Hematopoietic multipotent progenitor cell treated with erythropoietin and hydrocortisone succinate and interleukin-3 and kit ligand, for 8 days (in vitro differentiated cells): ENCODE measurements at regions not wholly inside any gene's neighbourhood (a gene's known extent, or its start where the extent isn't known, plus 50 kb on each side); places are given as distances from the start of the nearest gene placed in this dataset.
"Not testable (repeated sequence)": the region's sequence is repeated elsewhere in the genome, so short reads cannot be mapped to it uniquely, and the experiment has no call there.

Experiments
- DNase-seq: peaks from one replicate; pipeline ENCODE4 v3.0.0-alpha.2; 2015

DNA sequence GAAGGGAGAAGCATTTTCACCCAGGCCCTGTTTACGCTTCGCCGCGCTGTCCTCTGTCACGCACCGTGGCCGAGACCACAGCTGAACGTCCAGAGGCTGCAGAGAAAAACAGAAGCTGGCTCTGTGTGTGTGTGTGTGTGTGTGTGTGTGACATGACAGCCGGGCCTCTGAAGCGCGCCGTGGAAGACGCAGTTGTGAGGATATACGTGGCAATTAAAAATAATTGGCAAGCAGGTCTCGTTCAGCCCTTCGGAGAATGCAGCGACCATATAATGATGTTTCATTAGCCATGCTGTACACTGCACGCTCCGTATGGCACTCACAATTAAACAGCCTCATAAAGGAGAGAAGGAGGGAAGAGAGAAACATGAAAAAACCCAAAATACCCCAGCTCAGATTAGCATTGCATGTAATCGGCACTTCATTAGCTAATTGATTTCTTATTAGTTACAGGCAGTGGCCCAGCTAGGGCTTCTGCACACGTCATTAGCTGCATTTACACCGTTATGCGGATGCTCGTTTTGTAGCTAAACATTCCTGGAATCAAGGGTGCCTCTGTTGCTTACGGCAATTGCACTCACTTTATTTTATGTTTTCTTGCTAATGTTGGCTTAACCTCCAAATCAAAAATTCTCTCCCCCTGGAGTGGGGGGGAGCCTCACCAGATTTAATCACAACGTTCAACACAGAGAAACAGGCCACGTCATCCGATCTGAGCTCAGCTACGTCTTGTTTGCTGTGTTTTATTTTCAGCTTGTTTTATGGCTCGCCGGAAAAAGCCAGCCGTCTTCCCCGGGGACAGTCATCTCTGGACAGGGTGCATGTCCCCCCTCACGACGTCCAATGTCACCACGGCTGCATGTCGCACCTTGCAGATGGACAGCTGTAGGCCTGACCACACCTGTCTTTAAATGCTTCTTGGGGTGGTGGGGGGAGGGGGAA is 74.6 kb upstream of the SHOX start:
- DNase-seq = no peak

DNA sequence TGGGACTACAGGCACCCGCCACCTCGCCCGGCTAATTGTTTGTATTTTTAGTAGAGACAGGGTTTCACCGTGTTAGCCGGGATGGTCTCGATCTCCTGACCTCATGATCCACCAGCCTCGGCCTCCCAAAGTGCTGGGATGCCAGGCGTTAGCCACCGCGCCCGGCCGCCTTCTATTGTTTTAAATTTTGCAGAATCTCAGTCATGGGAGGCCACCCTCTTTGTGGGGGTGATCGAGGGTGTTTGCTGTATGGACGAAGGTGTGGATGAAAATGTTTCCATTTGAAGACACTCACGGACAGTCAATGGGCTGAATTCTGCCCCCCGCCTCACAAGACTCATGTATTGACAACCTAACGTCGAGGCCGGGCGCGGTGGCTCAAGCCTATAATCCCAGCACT is 73.0 kb upstream of the SHOX start:
- not testable (repeated sequence) for DNase-seq

DNA sequence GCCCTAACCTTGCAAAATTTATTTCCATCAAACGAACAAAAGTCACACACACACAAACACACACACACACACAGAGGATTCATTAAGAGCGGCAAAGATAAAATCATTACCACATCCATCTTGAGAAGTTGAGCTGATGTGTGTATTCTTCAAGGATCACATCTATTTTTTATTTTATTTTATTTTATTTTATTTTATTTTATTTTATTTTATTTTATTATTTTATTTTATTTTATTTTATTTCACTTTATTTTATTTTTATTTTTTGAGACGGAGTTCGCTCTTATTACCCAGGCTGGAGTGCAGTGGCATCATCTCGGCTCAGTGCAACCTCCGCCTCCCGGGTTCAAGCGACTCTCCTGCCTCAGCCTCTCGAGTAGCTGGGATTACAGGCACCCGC is 71.3 kb upstream of the SHOX start:
- not testable (repeated sequence) for DNase-seq

DNA sequence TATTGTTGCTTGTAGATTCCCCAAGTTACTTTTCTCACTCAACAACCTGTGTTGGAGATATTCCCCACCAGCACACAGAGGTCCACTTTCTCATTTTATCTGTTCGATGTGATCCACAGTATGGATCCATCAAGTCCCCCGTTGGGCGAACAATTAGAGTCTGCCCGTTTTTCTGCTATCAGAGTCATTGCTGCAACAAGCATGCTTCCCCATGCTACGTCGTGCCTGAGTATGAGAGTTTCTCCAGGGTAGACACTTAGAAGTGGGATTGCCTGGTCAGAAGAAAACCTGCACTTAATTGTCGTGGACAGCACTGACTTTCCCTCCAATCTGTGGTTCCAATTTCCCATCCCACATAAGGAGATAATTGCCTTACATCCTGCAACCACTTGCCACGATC is 62.7 kb upstream of the SHOX start:
- DNase-seq = no peak

DNA sequence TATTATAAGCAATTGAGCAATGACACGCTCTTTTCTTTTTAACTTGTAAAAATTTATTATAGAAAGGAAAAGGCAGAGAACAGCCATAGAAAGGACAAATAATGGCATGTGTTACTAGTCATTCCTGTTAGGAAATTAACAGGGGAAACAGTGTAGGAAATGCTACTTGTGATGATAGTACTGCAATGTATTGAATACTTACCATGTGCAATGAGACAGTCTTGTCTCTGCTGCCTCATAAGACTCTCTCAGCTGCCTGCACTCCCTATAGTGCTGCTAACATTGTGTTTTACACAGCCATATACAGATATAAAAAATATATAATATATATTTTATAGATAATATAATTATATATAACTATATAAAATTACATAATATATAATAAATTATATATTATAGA is 62.3 kb upstream of the SHOX start:
- DNase-seq = no peak

DNA sequence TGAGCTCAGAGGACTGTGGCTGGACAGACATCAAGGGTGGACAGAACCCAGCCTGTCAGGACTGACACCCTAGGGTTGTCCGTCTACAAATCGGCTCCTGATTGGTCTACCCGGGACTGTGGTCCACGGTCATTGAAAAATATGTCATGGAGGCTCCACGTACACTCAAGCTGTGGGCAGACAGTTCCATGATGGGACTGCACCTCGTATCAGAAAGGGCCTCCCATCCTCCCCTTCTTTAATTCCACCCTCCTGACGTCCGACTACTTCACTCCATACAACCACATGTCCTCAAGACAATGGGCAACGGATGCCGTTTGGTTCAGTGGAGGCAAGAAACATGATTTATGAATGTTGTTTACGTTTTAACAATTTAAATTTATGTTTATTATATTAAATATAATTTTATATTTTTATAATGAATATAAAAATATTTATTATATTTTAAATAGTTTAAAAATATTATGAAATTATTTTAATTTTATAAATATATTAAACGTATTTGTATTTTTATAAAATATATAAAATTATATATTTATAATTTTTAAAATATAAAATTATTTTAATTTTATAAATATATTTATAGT is 58.0 kb upstream of the SHOX start:
- DNase-seq = peak; percentile 11

DNA sequence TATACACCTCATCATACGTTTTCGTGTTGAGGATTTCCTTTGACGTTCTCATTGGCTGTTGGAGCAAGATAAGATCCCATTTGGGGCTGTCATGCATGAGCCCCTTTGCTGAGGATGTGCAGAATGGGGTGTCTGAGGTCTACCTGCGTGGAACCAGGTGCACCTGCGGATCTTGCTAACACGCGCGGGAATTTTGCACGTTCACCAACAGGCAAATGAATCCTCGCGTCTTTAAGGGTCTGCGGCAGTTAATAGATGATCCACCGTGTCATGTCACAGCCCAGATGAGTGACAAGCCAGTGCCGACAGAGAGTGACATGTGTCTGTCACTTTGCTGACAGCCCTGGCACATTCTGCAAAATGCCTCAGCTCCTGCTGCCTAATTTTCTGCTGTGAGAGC is 56.3 kb upstream of the SHOX start:
- no peak for DNase-seq

DNA sequence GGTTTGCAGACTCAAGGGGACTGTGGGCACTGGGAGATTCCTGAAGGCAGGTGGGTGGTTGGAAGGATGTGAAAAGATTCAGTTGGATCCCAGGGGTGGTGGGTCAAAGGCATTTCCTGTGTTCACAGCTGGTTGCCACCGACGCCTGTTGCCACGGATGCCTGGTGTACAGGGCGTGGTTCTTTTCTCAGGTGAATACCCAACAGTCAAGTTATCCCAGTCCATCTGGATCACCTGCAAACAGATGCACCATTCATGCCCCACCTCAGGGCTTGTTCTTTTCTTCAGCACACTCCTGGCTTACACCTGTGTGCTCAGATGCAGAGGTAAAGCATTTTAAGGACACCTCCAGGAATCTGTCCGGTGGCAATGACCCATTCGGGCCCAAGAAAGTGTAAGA is 55.8 kb upstream of the SHOX start:
- no peak for DNase-seq

DNA sequence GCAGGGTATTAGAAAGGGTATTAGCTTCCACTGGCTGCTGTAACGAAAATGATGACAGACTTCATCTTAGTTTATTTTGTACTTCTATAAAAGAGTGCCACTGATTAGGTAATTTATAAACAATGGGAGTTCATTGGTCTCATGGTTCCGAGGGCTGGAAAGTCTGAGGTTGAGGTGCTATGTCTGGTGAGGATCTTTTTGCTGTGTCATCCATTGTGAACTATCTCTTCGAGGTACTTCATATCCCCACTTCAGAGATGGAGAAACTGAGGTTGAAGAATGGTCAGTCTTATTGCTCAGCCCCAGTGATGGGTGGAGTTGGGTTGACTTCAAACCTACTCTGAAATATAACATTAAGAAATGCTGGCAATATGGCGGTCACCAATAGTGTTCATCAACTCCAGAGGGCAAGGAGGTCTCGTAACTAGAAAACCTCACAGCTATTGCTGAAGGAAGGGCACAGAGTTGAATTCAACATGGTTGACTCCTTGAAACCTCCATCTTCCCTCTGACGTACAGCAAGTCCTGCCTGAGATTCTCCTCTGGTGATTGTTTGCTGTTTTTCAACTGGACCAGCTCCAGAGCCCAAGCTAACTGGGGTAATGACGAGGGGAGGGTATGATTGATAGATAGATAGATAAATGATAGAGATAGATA is 53.6 kb upstream of the SHOX start:
- no peak for DNase-seq

DNA sequence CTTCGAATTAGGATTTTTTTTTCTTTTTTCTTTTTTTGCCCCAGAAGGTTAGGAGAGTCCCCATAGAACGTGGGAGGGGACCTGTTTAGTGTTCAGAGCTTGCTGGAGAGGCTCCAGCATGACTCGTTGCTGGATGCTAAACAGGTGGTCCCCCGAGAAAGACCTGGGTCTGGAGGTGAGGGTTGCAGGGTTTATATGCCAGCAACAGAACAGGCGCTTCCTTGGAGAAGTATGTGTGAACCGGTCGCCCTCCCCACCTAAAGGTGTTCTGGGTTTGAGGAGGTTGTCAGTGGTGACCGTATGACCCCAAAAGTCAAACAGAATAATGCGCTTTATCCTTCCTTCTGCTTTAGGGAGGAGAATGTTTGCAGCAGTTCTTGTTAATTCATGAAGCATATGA is 52.1 kb upstream of the SHOX start:
- no peak for DNase-seq

DNA sequence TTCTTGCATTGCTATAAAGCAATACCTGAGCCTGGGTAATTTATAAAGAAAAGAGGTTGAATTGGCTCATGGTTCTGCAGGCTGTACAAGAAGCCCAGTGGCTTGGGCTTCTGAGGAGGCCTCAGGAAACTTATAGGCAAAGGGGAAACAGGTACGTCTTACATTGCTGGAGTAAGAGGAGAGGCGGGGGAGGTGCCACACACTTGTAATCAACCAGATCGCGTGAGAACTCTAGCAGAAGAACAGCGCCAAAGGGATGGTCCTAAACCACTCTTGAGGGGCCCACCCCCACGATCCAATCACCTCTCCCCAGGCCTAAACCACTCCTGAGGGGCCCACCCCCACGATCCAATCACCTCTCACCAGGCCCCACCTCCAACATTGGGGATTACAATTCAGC is 50.6 kb upstream of the SHOX start:
- no peak for DNase-seq
